KMS-11 (cell line): ENCODE measurements at regions not wholly inside any gene's neighbourhood (a gene's known extent, or its start where the extent isn't known, plus 50 kb on each side); places are given as distances from the start of the nearest gene placed in this dataset.

Experiments used
- H2AFZ ChIP-seq: fragments of 200-600 bp; sonication (generic); 2 replicates; pipeline ENCODE4 v1.6.1; 2016; ENCODE audit warnings: antibody characterized with exemption, mixed run types, low read depth
- H3K27ac ChIP-seq: fragments of 200-600 bp; sonication (generic); 2 replicates; pipeline ENCODE4 v1.6.1; 2016; ENCODE audit warnings: mild to moderate bottlenecking, mixed run types
- H3K27me3 ChIP-seq: fragments of 200-600 bp; sonication (generic); 2 replicates; pipeline ENCODE4 v1.6.1; 2017; ENCODE audit warnings: mild to moderate bottlenecking, low read depth, mixed run types, moderate library complexity; ENCODE audit not compliant: insufficient read depth
- H3K36me3 ChIP-seq: fragments of 200-600 bp; sonication (generic); 2 replicates; pipeline ENCODE4 v1.6.1; 2017; ENCODE audit warnings: mild to moderate bottlenecking, mixed run types; ENCODE audit not compliant: insufficient read depth
- H3K4me1 ChIP-seq: fragments of 200-600 bp; sonication (generic); 2 replicates; pipeline ENCODE4 v1.6.1; 2016; ENCODE audit warnings: mild to moderate bottlenecking, low read depth, mixed run types; ENCODE audit not compliant: poor library complexity, severe bottlenecking
- H3K4me2 ChIP-seq: fragments of 200-600 bp; sonication (generic); 2 replicates; pipeline ENCODE4 v1.7.0; 2016; ENCODE audit warnings: mild to moderate bottlenecking, mixed run types
- H3K4me3 ChIP-seq: fragments of 200-600 bp; sonication (generic); IDR thresholded peaks from 2 replicates; pipeline ENCODE4 v1.6.1; 2017; ENCODE audit warnings: low read depth, low read length, mixed read lengths; ENCODE audit not compliant: insufficient read depth
- H3K79me2 ChIP-seq: fragments of 200-600 bp; sonication (generic); 2 replicates; pipeline ENCODE4 v1.6.1; 2016; ENCODE audit warnings: low read depth, mixed run types; ENCODE audit not compliant: insufficient read depth
- H3K9ac ChIP-seq: fragments of 200-600 bp; sonication (generic); 2 replicates; pipeline ENCODE4 v1.6.1; 2016; ENCODE audit warnings: mild to moderate bottlenecking, mixed run types
- H4K20me1 ChIP-seq: fragments of 200-600 bp; sonication (generic); 2 replicates; pipeline ENCODE4 v1.6.1; 2016; ENCODE audit warnings: mild to moderate bottlenecking, mixed run types; ENCODE audit not compliant: insufficient read depth
- CTCF ChIP-seq: fragments of 200-600 bp; sonication (generic); conservative IDR thresholded peaks from 2 replicates; pipeline ENCODE4 v1.6.1; 2017; ENCODE audit warnings: low read depth, mild to moderate bottlenecking, antibody characterized with exemption, low read length, moderate library complexity, mixed read lengths

- Histone ChIP-seq H3K36me3 (no peaks in the 10 kb centered on the region), H2AFZ (no peak overlapping the region), H3K4me1 (no peaks in the 10 kb centered on the region), H3K79me2 (no peaks in the 10 kb centered on the region), H4K20me1 (no peaks in the 10 kb centered on the region), H3K9ac (no peak overlapping the region), H3K4me2 (no peak overlapping the region), H3K27me3 (no peaks in the 10 kb centered on the region), H3K27ac (no peak overlapping the region), H3K4me3 (no peak overlapping the region)
- no peak for TF ChIP-seq CTCF
Measured at GRCh38 chr16:51243936-51244436, 92.9 kb upstream of the SALL1 start.

GRCh38 chr16:51242296-51242994 is 91.4 kb upstream of the SALL1 start:
- no peaks in the 10 kb centered on the region for H3K36me3 ChIP-seq
- no peaks in the 10 kb centered on the region for H3K27me3 ChIP-seq
- TF ChIP-seq CTCF = no peak
- no peaks in the 10 kb centered on the region for H4K20me1 ChIP-seq
- H3K4me3 ChIP-seq = no peak overlapping the region
- no peak overlapping the region for H3K9ac ChIP-seq
- H2AFZ ChIP-seq = no peak overlapping the region
- H3K79me2 ChIP-seq = no peaks in the 10 kb centered on the region
- no peak overlapping the region for H3K27ac ChIP-seq
- H3K4me2 ChIP-seq = no peak overlapping the region
- no peaks in the 10 kb centered on the region for H3K4me1 ChIP-seq

GRCh38 chr16:51239196-51239595 is 88.1 kb upstream of the SALL1 start:
- Histone ChIP-seq H3K4me2 (no peak overlapping the region), H3K79me2 (no peaks in the 10 kb centered on the region), H3K27ac (no peak overlapping the region), H3K36me3 (no peaks in the 10 kb centered on the region), H3K9ac (no peak overlapping the region), H2AFZ (no peak overlapping the region), H3K4me1 (no peaks in the 10 kb centered on the region), H3K4me3 (no peak overlapping the region), H3K27me3 (no peaks in the 10 kb centered on the region), H4K20me1 (no peaks in the 10 kb centered on the region)
- TF ChIP-seq CTCF = no peak

GRCh38 chr16:51237861-51238378 is 86.8 kb upstream of the SALL1 start:
- Histone ChIP-seq H4K20me1 (no peaks in the 10 kb centered on the region), H3K4me1 (no peaks in the 10 kb centered on the region), H3K27me3 (no peaks in the 10 kb centered on the region)

More at GRCh38 chr16:51237861-51238378, 86.8 kb upstream of the SALL1 start:
- Histone ChIP-seq H3K9ac (no peak overlapping the region), H3K36me3 (no peaks in the 10 kb centered on the region), H2AFZ (no peak overlapping the region), H3K79me2 (no peaks in the 10 kb centered on the region), H3K4me3 (no peak overlapping the region), H3K27ac (no peak overlapping the region), H3K4me2 (no peak overlapping the region)
- no peak for TF ChIP-seq CTCF
